ENCODE measurements at regions not wholly inside any gene's neighbourhood (a gene's known extent, or its start where the extent isn't known, plus 50 kb on each side); places are given as distances from the start of the nearest gene placed in this dataset.
"Not testable (repeated sequence)": the region's sequence is repeated elsewhere in the genome, so short reads cannot be mapped to it uniquely, and the experiment has no call there.

GRCh38 chr7:68321776-68322496, 1276.3 kb upstream of the AUTS2 start:
- no peak for DNase-seq

- no peak for DNase-seq
These were observed 1273.7 kb upstream of the AUTS2 start for GRCh38 chr7:68324621-68325020.

- no peak for DNase-seq
These were observed 1264.1 kb upstream of the AUTS2 start for GRCh38 chr7:68334216-68334615.

GRCh38 chr7:68334636-68335272, 1263.5 kb upstream of the AUTS2 start:
- DNase-seq = no peak

GRCh38 chr7:68336594-68336993, 1261.7 kb upstream of the AUTS2 start:
- no peak for DNase-seq

- no peak for DNase-seq
These were observed 1249.9 kb upstream of the AUTS2 start for GRCh38 chr7:68348401-68348800.

- no peak for DNase-seq
These were observed 1235.3 kb upstream of the AUTS2 start for GRCh38 chr7:68362745-68363518.

GRCh38 chr7:68364886-68365625, 1233.2 kb upstream of the AUTS2 start:
- DNase-seq = no peak

GRCh38 chr7:68371985-68372384, 1226.3 kb upstream of the AUTS2 start:
- no peak for DNase-seq

GRCh38 chr7:68376131-68376661, 1222.1 kb upstream of the AUTS2 start:
- DNase-seq = no peak

GRCh38 chr7:68381731-68382130, 1216.5 kb upstream of the AUTS2 start:
- DNase-seq = no peak

- DNase-seq = no peak
These were observed 1213.7 kb upstream of the AUTS2 start for GRCh38 chr7:68384581-68384980.

GRCh38 chr7:68393051-68393450, 1205.2 kb upstream of the AUTS2 start:
- DNase-seq = no peak

- DNase-seq = no peak
These were observed 1204.1 kb upstream of the AUTS2 start for GRCh38 chr7:68394131-68394530.

- no peak for DNase-seq
These were observed 1198.2 kb upstream of the AUTS2 start for GRCh38 chr7:68399991-68400590.

- no peak for DNase-seq
These were observed 1197.5 kb upstream of the AUTS2 start for GRCh38 chr7:68400783-68401182.

- no peak for DNase-seq
These were observed 1197.0 kb upstream of the AUTS2 start for GRCh38 chr7:68401313-68401712.

GRCh38 chr7:68406480-68406879, 1191.8 kb upstream of the AUTS2 start:
- DNase-seq = no peak

- no peak for DNase-seq
These were observed 1190.8 kb upstream of the AUTS2 start for GRCh38 chr7:68407460-68407859.

- DNase-seq = no peak
These were observed 1189.4 kb upstream of the AUTS2 start for GRCh38 chr7:68408873-68409272.

GRCh38 chr7:68409851-68410250, 1188.4 kb upstream of the AUTS2 start:
- DNase-seq = no peak

- DNase-seq = not testable (repeated sequence)
These were observed 1187.6 kb upstream of the AUTS2 start for GRCh38 chr7:68410693-68411092.
